Cardiac fibroblast (primary cell): ENCODE measurements at regions not wholly inside any gene's neighbourhood (a gene's known extent, or its start where the extent isn't known, plus 50 kb on each side); places are given as distances from the start of the nearest gene placed in this dataset.

Source experiments
- DNase-seq, 2 donors: peaks; one replicate each; pipeline versions ENCODE4 v3.0.0 to v3.0.0-alpha.2; 2010; ENCODE audit warnings: low read depth in 2 of 2
- H3K4me3 ChIP-seq, 2 donors: replicated peaks in 1 of 2; 1 replicate in 1 of 2; 2 replicates in 1 of 2; pipeline ENCODE4 v1.5.1; 2011; ENCODE audit warnings: low read depth in 2 of 2, low read length in 2 of 2, mild to moderate bottlenecking in 2 of 2, moderate library complexity in 1 of 2
- CTCF ChIP-seq: IDR thresholded peaks from one replicate; pipeline ENCODE4 v1.5.1; 2011; ENCODE audit warnings: low read depth, mild to moderate bottlenecking, low read length, inconsistent platforms

GRCh38 chr1:199639453-199639852 is 388.1 kb upstream of the NR5A2 start:
- no peak overlapping the region for H3K4me3 ChIP-seq
- no peak for DNase-seq
- no peak for TF ChIP-seq CTCF

GRCh38 chr1:199641531-199641930 is 386.0 kb upstream of the NR5A2 start:
- no peak overlapping the region for H3K4me3 ChIP-seq
- TF ChIP-seq CTCF, result no peak
- DNase-seq, result no peak

- no peak for TF ChIP-seq CTCF
- no peak for DNase-seq
- H3K4me3 ChIP-seq, result no peak overlapping the region
These were observed 382.6 kb upstream of the NR5A2 start for GRCh38 chr1:199644912-199645311.

- TF ChIP-seq CTCF, result no peak
- no peak for DNase-seq
- no peak overlapping the region for H3K4me3 ChIP-seq
These were observed 380.7 kb upstream of the NR5A2 start for GRCh38 chr1:199646761-199647160.

- no peak for DNase-seq
- no peak overlapping the region for H3K4me3 ChIP-seq
- no peak for TF ChIP-seq CTCF
These were observed 370.1 kb upstream of the NR5A2 start for GRCh38 chr1:199657449-199657848.

GRCh38 chr1:199660071-199660470 is 367.4 kb upstream of the NR5A2 start:
- H3K4me3 ChIP-seq, result no peak overlapping the region
- no peak for TF ChIP-seq CTCF
- no peak for DNase-seq

- no peak for TF ChIP-seq CTCF
- H3K4me3 ChIP-seq, result no peak overlapping the region
These were observed 362.1 kb upstream of the NR5A2 start for GRCh38 chr1:199665371-199665770.

More at GRCh38 chr1:199665371-199665770, 362.1 kb upstream of the NR5A2 start:
- DNase-seq, result no peak
